ENCODE measurements at regions not wholly inside any gene's neighbourhood (a gene's known extent, or its start where the extent isn't known, plus 50 kb on each side); places are given as distances from the start of the nearest gene placed in this dataset.

- no peak for FAIRE-seq
These were observed 87.8 kb upstream of the CARD18 start for GRCh38 chr11:105227363-105227762.

GRCh38 chr11:105226766-105227165 lies 87.2 kb upstream of the CARD18 start:
- FAIRE-seq: no peak

- FAIRE-seq: no peak
These were observed 86.5 kb upstream of the CARD18 start for GRCh38 chr11:105226091-105226490.

- no peak for FAIRE-seq
These were observed 85.1 kb upstream of the CARD18 start for GRCh38 chr11:105224482-105225253.

DNA sequence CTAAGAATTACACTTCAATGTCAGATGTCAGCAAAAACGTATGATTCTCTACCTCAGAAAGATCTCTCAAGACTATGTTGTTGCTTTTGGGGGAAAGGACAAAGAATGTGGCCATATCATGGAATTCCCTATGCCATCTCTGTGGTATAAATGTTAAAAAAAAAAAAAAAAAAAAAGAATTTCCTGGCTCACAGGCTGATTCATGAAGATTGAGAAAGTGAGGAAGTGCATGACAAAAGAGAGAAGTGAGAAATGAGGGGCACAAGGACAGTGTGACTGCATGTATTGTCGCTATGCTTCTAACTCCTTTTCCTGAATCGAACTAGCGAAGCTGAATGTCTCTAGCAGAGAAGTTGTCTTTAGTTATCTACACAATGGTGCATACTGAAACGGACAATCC lies 80.6 kb upstream of the CARD18 start:
- no peak for FAIRE-seq

GRCh38 chr11:105219670-105220069 lies 80.1 kb upstream of the CARD18 start:
- no peak for FAIRE-seq

GRCh38 chr11:105219269-105219668 lies 79.7 kb upstream of the CARD18 start:
- FAIRE-seq: no peak

DNA sequence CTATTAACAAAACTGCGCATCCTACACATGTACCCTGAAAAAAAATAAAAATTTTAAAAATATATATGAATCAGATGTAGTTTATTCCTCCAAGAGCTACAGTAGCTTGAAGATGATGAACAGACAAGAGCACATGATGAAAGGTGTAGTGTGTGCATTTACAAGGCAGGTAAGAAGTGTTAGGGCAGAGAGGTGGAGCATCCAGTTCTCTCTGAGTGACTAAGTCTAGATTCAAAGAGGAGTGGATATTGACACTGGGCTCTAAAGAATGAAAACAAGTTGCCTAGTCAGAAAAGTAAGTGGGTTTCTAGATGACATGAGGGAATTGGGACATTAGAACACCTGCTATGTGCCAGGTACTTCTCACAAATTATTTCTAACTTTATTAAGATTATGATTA lies 76.0 kb upstream of the CARD18 start:
- no peak for FAIRE-seq

GRCh38 chr11:105211806-105212554 lies 72.4 kb upstream of the CARD18 start:
- FAIRE-seq: no peak

- no peak for FAIRE-seq
These were observed 68.5 kb upstream of the CARD18 start for GRCh38 chr11:105208019-105208418.

DNA sequence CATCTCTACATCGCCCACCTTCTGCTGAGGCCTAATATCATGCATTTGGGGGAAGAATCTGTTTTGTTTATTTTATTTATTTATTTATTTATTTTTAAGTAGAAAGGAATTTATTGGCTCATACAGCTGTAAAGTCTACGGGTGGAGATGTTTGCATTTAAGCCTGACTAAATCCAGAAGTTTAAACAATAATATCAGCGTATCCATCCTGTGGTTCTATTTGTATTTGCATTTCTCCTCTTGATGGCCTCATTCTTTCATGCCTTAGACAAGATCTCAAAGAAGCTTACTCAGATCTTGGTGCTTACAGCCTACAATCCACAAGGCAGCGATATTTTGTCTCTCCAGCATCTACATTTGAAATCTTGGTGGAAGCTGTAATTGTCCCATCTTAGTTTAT lies 67.1 kb upstream of the CARD18 start:
- no peak for FAIRE-seq

- no peak for FAIRE-seq
These were observed 65.1 kb upstream of the CARD18 start for GRCh38 chr11:105204636-105205035.

- no peak for FAIRE-seq
These were observed 64.1 kb upstream of the CARD18 start for GRCh38 chr11:105203569-105204240.

- no peak for FAIRE-seq
These were observed 63.4 kb upstream of the CARD18 start for GRCh38 chr11:105202844-105203548.

GRCh38 chr11:105202422-105202821 lies 62.9 kb upstream of the CARD18 start:
- no peak for FAIRE-seq

- FAIRE-seq: no peak
These were observed 61.6 kb upstream of the CARD18 start for GRCh38 chr11:105201166-105201565.

DNA sequence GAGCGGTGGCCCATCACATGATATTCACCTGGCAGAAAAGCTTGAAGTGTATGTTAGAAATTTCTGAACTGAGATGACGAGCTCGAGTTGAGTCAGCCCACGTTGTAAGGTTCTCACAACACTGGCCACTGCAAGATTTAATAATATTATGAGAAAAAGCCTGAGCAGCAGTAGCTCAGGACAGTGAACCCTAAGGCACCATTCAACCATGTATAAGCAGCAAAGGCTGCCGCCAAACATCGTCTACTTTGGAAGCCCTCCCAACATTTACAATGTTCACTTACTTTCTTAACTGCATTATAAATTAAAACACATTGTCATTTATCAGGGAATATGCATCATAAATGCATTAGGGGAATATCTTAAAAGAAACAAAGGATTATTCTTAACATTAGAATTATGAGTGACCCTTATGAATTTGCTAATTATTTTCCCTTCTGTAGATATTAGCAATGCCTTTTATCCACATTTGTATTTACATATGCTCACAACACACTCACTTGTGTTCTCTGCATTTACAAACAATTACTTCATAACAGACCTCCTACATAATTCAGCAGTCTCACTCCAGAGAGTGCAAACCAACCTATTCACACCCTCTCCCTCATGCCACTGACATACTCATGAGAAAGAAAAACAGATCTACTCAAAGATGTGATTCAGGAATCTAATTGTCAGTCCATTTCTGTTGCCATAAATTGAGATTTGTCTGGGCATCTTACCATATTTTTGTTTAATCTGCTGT lies 57.7 kb upstream of the CARD18 start:
- no peak for FAIRE-seq

DNA sequence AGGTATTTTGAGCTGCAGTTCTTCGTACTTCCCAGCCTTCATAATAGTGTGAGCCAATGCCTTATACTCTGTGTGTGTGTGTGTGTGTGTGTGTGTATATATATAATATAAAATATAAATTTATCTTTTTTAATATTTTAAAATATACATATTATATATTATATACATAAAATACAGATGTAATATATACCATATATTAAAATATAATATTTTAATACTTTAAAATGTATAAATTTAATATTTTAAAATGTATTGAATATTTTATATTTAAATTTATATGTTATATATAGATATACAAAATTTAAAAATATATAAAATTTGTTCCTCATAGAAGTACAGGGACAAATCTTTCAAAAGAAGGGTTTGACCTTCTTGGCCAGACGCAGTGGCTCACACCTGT lies 53.7 kb upstream of the CARD18 start:
- FAIRE-seq: peak; percentile 94

GRCh38 chr11:105192115-105192514 lies 52.5 kb upstream of the CARD18 start:
- no peak for FAIRE-seq

DNA sequence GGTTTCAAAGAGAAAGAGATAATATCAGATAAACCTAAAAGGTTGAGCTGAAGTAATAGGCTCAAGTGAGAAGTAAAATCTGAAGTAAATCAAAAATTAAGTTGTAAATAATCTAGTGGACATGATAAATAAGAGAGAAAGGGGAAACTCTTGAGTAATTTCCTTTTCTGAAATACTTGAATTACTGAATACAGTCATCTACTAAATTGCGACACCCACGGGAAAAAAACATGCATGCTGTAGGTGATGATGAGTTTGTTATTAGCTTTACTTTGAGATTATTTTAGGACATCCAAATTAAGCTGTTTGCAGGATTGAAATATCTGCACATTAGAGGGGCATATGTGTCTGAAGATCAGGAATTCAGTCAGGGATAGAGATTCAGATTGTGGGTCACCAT lies 50.0 kb upstream of the CARD18 start:
- FAIRE-seq: no peak

Measured in TTC549 (cell line).